ENCODE measurements at regions not wholly inside any gene's neighbourhood (a gene's known extent, or its start where the extent isn't known, plus 50 kb on each side); places are given as distances from the start of the nearest gene placed in this dataset.

GRCh38 chr6:130677766-130678165 is 149.4 kb upstream of the SMLR1 start:
- Histone ChIP-seq H3K27me3 (ENCODE audit: insufficient read depth, poor library complexity, severe bottlenecking) (no peaks in the 10 kb centered on the region), H3K27ac (replicated peaks) (no peak overlapping the region), H3K4me3 (replicated peaks; ENCODE audit: insufficient read depth, low read length) (no peak overlapping the region)
- no peak for DNase-seq (ENCODE audit: low read depth in 1 of 2, low spot score in 1 of 2)
- TF ChIP-seq GABPA (IDR thresholded peaks at IDR 0.05; ENCODE audit: low read depth) (no peak), REST (IDR thresholded peaks at IDR 0.05; ENCODE audit: insufficient replicate concordance, low read depth) (no peak), SPI1 (IDR thresholded peaks at IDR 0.05; ENCODE audit: borderline replicate concordance, low read depth) (no peak), POLR2AphosphoS5 (IDR thresholded peaks at IDR 0.05; ENCODE audit: low read depth) (no peak), CTCF (IDR thresholded peaks at IDR 0.05; ENCODE audit: insufficient read depth, low read length) (no peak)

- H3K4me3 ChIP-seq (replicated peaks; ENCODE audit: insufficient read depth, low read length): no peak overlapping the region
- no peaks in the 10 kb centered on the region for H3K27me3 ChIP-seq (ENCODE audit: insufficient read depth, poor library complexity, severe bottlenecking)
- TF ChIP-seq GABPA (IDR thresholded peaks at IDR 0.05; ENCODE audit: low read depth): no peak
- no peak for TF ChIP-seq CTCF (IDR thresholded peaks at IDR 0.05; ENCODE audit: insufficient read depth, low read length)
- TF ChIP-seq REST (IDR thresholded peaks at IDR 0.05; ENCODE audit: insufficient replicate concordance, low read depth): no peak
- TF ChIP-seq SPI1 (IDR thresholded peaks at IDR 0.05; ENCODE audit: borderline replicate concordance, low read depth): no peak
- no peak for TF ChIP-seq POLR2AphosphoS5 (IDR thresholded peaks at IDR 0.05; ENCODE audit: low read depth)
- no peak overlapping the region for H3K27ac ChIP-seq (replicated peaks)
- no peak for DNase-seq (ENCODE audit: low read depth in 1 of 2, low spot score in 1 of 2)
These were observed 147.5 kb upstream of the SMLR1 start for GRCh38 chr6:130679684-130680083.

- DNase-seq (ENCODE audit: low read depth in 1 of 2, low spot score in 1 of 2): no peak
- Histone ChIP-seq H3K27ac (replicated peaks) (no peak overlapping the region), H3K27me3 (ENCODE audit: insufficient read depth, poor library complexity, severe bottlenecking) (no peaks in the 10 kb centered on the region), H3K4me3 (replicated peaks; ENCODE audit: insufficient read depth, low read length) (no peak overlapping the region)
- TF ChIP-seq CTCF (IDR thresholded peaks at IDR 0.05; ENCODE audit: insufficient read depth, low read length): no peak
These were observed 147.1 kb upstream of the SMLR1 start for GRCh38 chr6:130680116-130680515.

- H3K27me3 ChIP-seq (ENCODE audit: insufficient read depth, poor library complexity, severe bottlenecking): no peaks in the 10 kb centered on the region
- no peak for DNase-seq (ENCODE audit: low read depth in 1 of 2, low spot score in 1 of 2)
- no peak for TF ChIP-seq POLR2AphosphoS5 (IDR thresholded peaks at IDR 0.05; ENCODE audit: low read depth)
- TF ChIP-seq REST (IDR thresholded peaks at IDR 0.05; ENCODE audit: insufficient replicate concordance, low read depth): no peak
- no peak for TF ChIP-seq GABPA (IDR thresholded peaks at IDR 0.05; ENCODE audit: low read depth)
- TF ChIP-seq SPI1 (IDR thresholded peaks at IDR 0.05; ENCODE audit: borderline replicate concordance, low read depth): no peak
- TF ChIP-seq CTCF (IDR thresholded peaks at IDR 0.05; ENCODE audit: insufficient read depth, low read length): no peak
- H3K27ac ChIP-seq (replicated peaks): no peak overlapping the region
- no peak overlapping the region for H3K4me3 ChIP-seq (replicated peaks; ENCODE audit: insufficient read depth, low read length)
These were observed 146.2 kb upstream of the SMLR1 start for GRCh38 chr6:130681028-130681427.
